ENCODE measurements at regions not wholly inside any gene's neighbourhood (a gene's known extent, or its start where the extent isn't known, plus 50 kb on each side); places are given as distances from the start of the nearest gene placed in this dataset.

DNA sequence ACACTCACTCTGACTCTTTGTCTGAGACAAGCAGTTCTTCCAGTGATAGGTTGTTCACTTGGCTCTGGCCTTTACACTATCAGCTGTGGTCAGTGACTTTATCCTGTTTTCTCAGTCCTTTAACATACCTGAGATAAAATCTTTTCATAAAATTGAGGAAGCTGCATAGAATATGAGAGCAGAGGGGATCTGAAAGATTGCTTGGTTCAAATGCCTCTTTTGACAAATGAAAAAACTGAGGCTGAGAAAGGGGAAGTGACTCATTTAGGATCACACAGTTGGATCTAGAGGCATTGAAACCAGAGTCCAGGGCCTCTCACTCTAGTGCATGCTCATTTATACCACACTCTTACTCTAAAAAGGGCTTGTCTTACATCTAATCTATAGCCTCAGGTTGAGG lies 277.0 kb upstream of the TBX18 start (continued):
- TF ChIP-seq POLR2B (IDR thresholded peaks at IDR 0.05; ENCODE audit: low read depth, partially characterized antibody), result no peak
- TF ChIP-seq BRCA1 (IDR thresholded peaks at IDR 0.05), result no peak
- TF ChIP-seq BRCA1 (CRISPR knock-in tag; IDR thresholded peaks at IDR 0.05), result no peak
- no peak for TF ChIP-seq ZC3H4 (CRISPR knock-in tag; IDR thresholded peaks at IDR 0.05; ENCODE audit: borderline replicate concordance)
- TF ChIP-seq ZNF354B (CRISPR knock-in tag; IDR thresholded peaks at IDR 0.05), result no peak
- TF ChIP-seq, protein P1, sequence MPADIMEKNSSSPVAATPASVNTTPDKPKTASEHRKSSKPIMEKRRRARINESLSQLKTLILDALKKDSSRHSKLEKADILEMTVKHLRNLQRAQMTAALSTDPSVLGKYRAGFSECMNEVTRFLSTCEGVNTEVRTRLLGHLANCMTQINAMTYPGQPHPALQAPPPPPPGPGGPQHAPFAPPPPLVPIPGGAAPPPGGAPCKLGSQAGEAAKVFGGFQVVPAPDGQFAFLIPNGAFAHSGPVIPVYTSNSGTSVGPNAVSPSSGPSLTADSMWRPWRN (IDR thresholded peaks at IDR 0.05; ENCODE audit: low read depth), result no peak
- no peak for TF ChIP-seq ZKSCAN8 (CRISPR knock-in tag; IDR thresholded peaks at IDR 0.05)
- TF ChIP-seq, protein P2, sequence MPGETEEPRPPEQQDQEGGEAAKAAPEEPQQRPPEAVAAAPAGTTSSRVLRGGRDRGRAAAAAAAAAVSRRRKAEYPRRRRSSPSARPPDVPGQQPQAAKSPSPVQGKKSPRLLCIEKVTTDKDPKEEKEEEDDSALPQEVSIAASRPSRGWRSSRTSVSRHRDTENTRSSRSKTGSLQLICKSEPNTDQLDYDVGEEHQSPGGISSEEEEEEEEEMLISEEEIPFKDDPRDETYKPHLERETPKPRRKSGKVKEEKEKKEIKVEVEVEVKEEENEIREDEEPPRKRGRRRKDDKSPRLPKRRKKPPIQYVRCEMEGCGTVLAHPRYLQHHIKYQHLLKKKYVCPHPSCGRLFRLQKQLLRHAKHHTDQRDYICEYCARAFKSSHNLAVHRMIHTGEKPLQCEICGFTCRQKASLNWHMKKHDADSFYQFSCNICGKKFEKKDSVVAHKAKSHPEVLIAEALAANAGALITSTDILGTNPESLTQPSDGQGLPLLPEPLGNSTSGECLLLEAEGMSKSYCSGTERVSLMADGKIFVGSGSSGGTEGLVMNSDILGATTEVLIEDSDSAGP (CRISPR knock-in tag; IDR thresholded peaks at IDR 0.05), result no peak
- no peak for TF ChIP-seq ZBED1 (IDR thresholded peaks at IDR 0.05)
- 0 out of 2 replicates have a peak, but pooled peaks have one; percentile 7 for TF ChIP-seq JUNB (CRISPR knock-in tag; conservative IDR thresholded peaks at IDR 0.05)
- no peak for TF ChIP-seq E2F3 (CRISPR knock-in tag; IDR thresholded peaks at IDR 0.05)
- TF ChIP-seq HNRNPK (IDR thresholded peaks at IDR 0.05; ENCODE audit: low read depth, low read length, poor library complexity, severe bottlenecking), result no peak
- TF ChIP-seq ZKSCAN1 (IDR thresholded peaks at IDR 0.05; ENCODE audit: low read depth, low read length), result no peak
- no peak for TF ChIP-seq RAD51 (IDR thresholded peaks at IDR 0.05; ENCODE audit: borderline replicate concordance, low read depth)
- TF ChIP-seq, protein P3, sequence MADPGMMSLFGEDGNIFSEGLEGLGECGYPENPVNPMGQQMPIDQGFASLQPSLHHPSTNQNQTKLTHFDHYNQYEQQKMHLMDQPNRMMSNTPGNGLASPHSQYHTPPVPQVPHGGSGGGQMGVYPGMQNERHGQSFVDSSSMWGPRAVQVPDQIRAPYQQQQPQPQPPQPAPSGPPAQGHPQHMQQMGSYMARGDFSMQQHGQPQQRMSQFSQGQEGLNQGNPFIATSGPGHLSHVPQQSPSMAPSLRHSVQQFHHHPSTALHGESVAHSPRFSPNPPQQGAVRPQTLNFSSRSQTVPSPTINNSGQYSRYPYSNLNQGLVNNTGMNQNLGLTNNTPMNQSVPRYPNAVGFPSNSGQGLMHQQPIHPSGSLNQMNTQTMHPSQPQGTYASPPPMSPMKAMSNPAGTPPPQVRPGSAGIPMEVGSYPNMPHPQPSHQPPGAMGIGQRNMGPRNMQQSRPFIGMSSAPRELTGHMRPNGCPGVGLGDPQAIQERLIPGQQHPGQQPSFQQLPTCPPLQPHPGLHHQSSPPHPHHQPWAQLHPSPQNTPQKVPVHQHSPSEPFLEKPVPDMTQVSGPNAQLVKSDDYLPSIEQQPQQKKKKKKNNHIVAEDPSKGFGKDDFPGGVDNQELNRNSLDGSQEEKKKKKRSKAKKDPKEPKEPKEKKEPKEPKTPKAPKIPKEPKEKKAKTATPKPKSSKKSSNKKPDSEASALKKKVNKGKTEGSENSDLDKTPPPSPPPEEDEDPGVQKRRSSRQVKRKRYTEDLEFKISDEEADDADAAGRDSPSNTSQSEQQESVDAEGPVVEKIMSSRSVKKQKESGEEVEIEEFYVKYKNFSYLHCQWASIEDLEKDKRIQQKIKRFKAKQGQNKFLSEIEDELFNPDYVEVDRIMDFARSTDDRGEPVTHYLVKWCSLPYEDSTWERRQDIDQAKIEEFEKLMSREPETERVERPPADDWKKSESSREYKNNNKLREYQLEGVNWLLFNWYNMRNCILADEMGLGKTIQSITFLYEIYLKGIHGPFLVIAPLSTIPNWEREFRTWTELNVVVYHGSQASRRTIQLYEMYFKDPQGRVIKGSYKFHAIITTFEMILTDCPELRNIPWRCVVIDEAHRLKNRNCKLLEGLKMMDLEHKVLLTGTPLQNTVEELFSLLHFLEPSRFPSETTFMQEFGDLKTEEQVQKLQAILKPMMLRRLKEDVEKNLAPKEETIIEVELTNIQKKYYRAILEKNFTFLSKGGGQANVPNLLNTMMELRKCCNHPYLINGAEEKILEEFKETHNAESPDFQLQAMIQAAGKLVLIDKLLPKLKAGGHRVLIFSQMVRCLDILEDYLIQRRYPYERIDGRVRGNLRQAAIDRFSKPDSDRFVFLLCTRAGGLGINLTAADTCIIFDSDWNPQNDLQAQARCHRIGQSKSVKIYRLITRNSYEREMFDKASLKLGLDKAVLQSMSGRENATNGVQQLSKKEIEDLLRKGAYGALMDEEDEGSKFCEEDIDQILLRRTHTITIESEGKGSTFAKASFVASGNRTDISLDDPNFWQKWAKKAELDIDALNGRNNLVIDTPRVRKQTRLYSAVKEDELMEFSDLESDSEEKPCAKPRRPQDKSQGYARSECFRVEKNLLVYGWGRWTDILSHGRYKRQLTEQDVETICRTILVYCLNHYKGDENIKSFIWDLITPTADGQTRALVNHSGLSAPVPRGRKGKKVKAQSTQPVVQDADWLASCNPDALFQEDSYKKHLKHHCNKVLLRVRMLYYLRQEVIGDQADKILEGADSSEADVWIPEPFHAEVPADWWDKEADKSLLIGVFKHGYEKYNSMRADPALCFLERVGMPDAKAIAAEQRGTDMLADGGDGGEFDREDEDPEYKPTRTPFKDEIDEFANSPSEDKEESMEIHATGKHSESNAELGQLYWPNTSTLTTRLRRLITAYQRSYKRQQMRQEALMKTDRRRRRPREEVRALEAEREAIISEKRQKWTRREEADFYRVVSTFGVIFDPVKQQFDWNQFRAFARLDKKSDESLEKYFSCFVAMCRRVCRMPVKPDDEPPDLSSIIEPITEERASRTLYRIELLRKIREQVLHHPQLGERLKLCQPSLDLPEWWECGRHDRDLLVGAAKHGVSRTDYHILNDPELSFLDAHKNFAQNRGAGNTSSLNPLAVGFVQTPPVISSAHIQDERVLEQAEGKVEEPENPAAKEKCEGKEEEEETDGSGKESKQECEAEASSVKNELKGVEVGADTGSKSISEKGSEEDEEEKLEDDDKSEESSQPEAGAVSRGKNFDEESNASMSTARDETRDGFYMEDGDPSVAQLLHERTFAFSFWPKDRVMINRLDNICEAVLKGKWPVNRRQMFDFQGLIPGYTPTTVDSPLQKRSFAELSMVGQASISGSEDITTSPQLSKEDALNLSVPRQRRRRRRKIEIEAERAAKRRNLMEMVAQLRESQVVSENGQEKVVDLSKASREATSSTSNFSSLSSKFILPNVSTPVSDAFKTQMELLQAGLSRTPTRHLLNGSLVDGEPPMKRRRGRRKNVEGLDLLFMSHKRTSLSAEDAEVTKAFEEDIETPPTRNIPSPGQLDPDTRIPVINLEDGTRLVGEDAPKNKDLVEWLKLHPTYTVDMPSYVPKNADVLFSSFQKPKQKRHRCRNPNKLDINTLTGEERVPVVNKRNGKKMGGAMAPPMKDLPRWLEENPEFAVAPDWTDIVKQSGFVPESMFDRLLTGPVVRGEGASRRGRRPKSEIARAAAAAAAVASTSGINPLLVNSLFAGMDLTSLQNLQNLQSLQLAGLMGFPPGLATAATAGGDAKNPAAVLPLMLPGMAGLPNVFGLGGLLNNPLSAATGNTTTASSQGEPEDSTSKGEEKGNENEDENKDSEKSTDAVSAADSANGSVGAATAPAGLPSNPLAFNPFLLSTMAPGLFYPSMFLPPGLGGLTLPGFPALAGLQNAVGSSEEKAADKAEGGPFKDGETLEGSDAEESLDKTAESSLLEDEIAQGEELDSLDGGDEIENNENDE (IDR thresholded peaks at IDR 0.05; ENCODE audit: low read depth, low read length), result no peak
- no peak for TF ChIP-seq ZNF212 (CRISPR knock-in tag; IDR thresholded peaks at IDR 0.05)

Measured in K562 (cell line).